ENCODE measurements at regions not wholly inside any gene's neighbourhood (a gene's known extent, or its start where the extent isn't known, plus 50 kb on each side); places are given as distances from the start of the nearest gene placed in this dataset.

DNA sequence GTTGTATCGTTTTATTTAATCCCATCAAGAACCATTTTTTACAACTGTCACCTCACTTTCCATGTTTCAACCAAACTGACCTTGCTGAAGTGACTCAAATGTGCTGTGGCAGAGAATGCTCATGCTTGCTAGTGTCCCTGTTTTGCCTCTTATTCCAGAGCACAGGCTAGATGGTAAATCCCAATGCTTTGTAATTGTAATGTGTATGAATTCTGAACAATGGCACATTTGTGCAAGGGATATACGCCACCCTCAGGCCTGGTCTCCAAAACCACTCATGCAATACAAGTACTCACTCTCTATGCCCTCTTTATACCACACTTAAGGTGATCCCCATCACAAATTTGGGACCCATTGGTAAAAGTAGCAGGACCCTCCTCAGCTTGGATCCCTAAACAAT, 313.6 kb downstream of the HHIPL2 start:
- ATAC-seq = no peak
- TF ChIP-seq, protein P1, sequence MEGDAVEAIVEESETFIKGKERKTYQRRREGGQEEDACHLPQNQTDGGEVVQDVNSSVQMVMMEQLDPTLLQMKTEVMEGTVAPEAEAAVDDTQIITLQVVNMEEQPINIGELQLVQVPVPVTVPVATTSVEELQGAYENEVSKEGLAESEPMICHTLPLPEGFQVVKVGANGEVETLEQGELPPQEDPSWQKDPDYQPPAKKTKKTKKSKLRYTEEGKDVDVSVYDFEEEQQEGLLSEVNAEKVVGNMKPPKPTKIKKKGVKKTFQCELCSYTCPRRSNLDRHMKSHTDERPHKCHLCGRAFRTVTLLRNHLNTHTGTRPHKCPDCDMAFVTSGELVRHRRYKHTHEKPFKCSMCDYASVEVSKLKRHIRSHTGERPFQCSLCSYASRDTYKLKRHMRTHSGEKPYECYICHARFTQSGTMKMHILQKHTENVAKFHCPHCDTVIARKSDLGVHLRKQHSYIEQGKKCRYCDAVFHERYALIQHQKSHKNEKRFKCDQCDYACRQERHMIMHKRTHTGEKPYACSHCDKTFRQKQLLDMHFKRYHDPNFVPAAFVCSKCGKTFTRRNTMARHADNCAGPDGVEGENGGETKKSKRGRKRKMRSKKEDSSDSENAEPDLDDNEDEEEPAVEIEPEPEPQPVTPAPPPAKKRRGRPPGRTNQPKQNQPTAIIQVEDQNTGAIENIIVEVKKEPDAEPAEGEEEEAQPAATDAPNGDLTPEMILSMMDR (IDR thresholded peaks at IDR 0.05 in 4 of 5, conservative IDR thresholded peaks at IDR 0.05 in 1 of 5) = no peak
- TF ChIP-seq POLR2A (IDR thresholded peaks at IDR 0.05) = no peak

GRCh38 chr1:222233444-222234158, 314.3 kb downstream of the HHIPL2 start:
- H3K36me3 ChIP-seq = no peaks in the 10 kb centered on the region
- in situ Hi-C loops (cut with MboI; ENCODE audit: low sequenced_read_pairs in 4 of 4) = no loop called here
- no peaks in the 10 kb centered on the region for H3K27me3 ChIP-seq
- no peaks in the 10 kb centered on the region for H3K9me3 ChIP-seq
- TF ChIP-seq, protein P1 (IDR thresholded peaks at IDR 0.05 in 4 of 5, conservative IDR thresholded peaks at IDR 0.05 in 1 of 5) = no peak
- TF ChIP-seq POLR2A (IDR thresholded peaks at IDR 0.05) = no peak
- H3K4me1 ChIP-seq = no peaks in the 10 kb centered on the region
- intact Hi-C loops (cut with DNase I; ENCODE audit: low total_unique reads) = no loop called here
- DNase-seq (no peak), ATAC-seq (no peak)
- no peak overlapping the region for H3K27ac ChIP-seq
- no peak overlapping the region for H3K4me3 ChIP-seq

More for the DNA sequence above, 313.6 kb downstream of the HHIPL2 start:
- Histone ChIP-seq H3K36me3 (no peaks in the 10 kb centered on the region), H3K9me3 (no peaks in the 10 kb centered on the region), H3K27me3 (no peaks in the 10 kb centered on the region), H3K4me3 (no peak overlapping the region), H3K27ac (no peak overlapping the region), H3K4me1 (no peaks in the 10 kb centered on the region)
- intact Hi-C loops (cut with DNase I; ENCODE audit: low total_unique reads) (no loop called here), in situ Hi-C loops (cut with MboI; ENCODE audit: low sequenced_read_pairs in 4 of 4) (no loop called here)
- no peak for DNase-seq

DNA sequence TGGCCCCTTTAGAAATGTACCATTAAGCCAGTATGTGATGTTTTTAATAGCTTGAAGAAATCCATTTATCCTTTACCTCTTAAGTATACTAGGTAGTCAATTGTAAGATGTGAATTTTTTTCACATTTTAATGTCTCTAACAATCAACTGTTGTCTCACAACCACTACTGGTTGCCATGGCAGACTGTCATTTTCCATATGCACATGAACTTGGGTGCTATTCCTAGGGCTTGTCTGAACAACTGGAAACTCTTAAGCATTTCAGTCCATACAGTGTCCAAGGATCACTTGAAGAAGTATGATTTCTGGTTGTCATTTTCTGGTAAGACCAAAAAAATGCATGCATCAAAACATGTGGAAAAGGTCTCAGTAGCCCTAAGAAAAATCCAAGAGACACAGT, 315.1 kb downstream of the HHIPL2 start:
- Histone ChIP-seq H3K36me3 (no peaks in the 10 kb centered on the region), H3K4me1 (no peaks in the 10 kb centered on the region), H3K9me3 (no peaks in the 10 kb centered on the region), H3K4me3 (no peak overlapping the region), H3K27me3 (no peaks in the 10 kb centered on the region), H3K27ac (no peak overlapping the region)
- intact Hi-C loops (cut with DNase I; ENCODE audit: low total_unique reads) = no loop called here
- no peak for TF ChIP-seq POLR2A (IDR thresholded peaks at IDR 0.05)
- TF ChIP-seq, protein P1 (IDR thresholded peaks at IDR 0.05 in 4 of 5, conservative IDR thresholded peaks at IDR 0.05 in 1 of 5) = no peak
- ATAC-seq (no peak), DNase-seq (no peak)
- in situ Hi-C loops (cut with MboI; ENCODE audit: low sequenced_read_pairs in 4 of 4) = no loop called here

GRCh38 chr1:222229672-222230312, 318.1 kb downstream of the HHIPL2 start:
- no peaks in the 10 kb centered on the region for H3K4me1 ChIP-seq
- H3K9me3 ChIP-seq = no peaks in the 10 kb centered on the region
- in situ Hi-C loops (cut with MboI; ENCODE audit: low sequenced_read_pairs in 4 of 4) (no loop called here), intact Hi-C loops (cut with DNase I; ENCODE audit: low total_unique reads) (no loop called here)
- no peaks in the 10 kb centered on the region for H3K36me3 ChIP-seq
- TF ChIP-seq, protein P1 (IDR thresholded peaks at IDR 0.05 in 4 of 5, conservative IDR thresholded peaks at IDR 0.05 in 1 of 5) = no peak
- no peak for TF ChIP-seq POLR2A (IDR thresholded peaks at IDR 0.05)
- ATAC-seq (no peak), DNase-seq (no peak)
- H3K27ac ChIP-seq = no peak overlapping the region
- no peak overlapping the region for H3K4me3 ChIP-seq
- no peaks in the 10 kb centered on the region for H3K27me3 ChIP-seq
